ENCODE measurements at regions not wholly inside any gene's neighbourhood (a gene's known extent, or its start where the extent isn't known, plus 50 kb on each side); places are given as distances from the start of the nearest gene placed in this dataset.

- no peaks in the 10 kb centered on the region for H3F3A ChIP-seq (ENCODE audit: control insufficient read depth, insufficient read depth)
- H3K9me2 ChIP-seq (replicated peaks; ENCODE audit: control insufficient read depth, low read length) = no peaks in the 10 kb centered on the region
- no peak overlapping the region for H3K4me2 ChIP-seq (ENCODE audit: low read length)
- H3K9me3 ChIP-seq (ENCODE audit: control insufficient read depth, insufficient read depth, low read length) = peaks cover 4% of the 10 kb centered on the region
- no peaks in the 10 kb centered on the region for H3K4me1 ChIP-seq (ENCODE audit: control insufficient read depth, low read length)
- no peak overlapping the region for H3K27ac ChIP-seq (ENCODE audit: low read depth, low read length)
- H3K4me3 ChIP-seq (ENCODE audit: low read length) = no peak overlapping the region
- H3K27me3 ChIP-seq (ENCODE audit: control insufficient read depth, low read length) = peaks cover 6% of the 10 kb centered on the region
- no peaks in the 10 kb centered on the region for H3K36me3 ChIP-seq (ENCODE audit: control insufficient read depth, low read length)
- no peaks in the 10 kb centered on the region for H3K79me2 ChIP-seq (ENCODE audit: control insufficient read depth, low read length)
- TF ChIP-seq CTCF (IDR thresholded peaks at IDR 0.05; ENCODE audit: low read depth, low read length, poor library complexity, severe bottlenecking) = no peak
- no peak for TF ChIP-seq EZH2phosphoT487 (IDR thresholded peaks at IDR 0.05; ENCODE audit: borderline replicate concordance, low read length)
- H4K20me1 ChIP-seq (ENCODE audit: control insufficient read depth, insufficient read depth, low read depth, low read length) = no peaks in the 10 kb centered on the region
These were observed 268.7 kb downstream of the ZEB1 start for GRCh38 chr10:31587691-31588090.

GRCh38 chr10:31586723-31587638, 268.0 kb downstream of the ZEB1 start:
- Histone ChIP-seq H3K9me3 (ENCODE audit: control insufficient read depth, insufficient read depth, low read length) (peaks cover 1% of the 10 kb centered on the region), H3K4me2 (ENCODE audit: low read length) (no peak overlapping the region), H3K27ac (ENCODE audit: low read depth, low read length) (no peak overlapping the region), H3F3A (ENCODE audit: control insufficient read depth, insufficient read depth) (no peaks in the 10 kb centered on the region), H3K4me1 (ENCODE audit: control insufficient read depth, low read length) (no peaks in the 10 kb centered on the region), H3K4me3 (ENCODE audit: low read length) (no peak overlapping the region), H3K27me3 (ENCODE audit: control insufficient read depth, low read length) (no peaks in the 10 kb centered on the region), H4K20me1 (ENCODE audit: control insufficient read depth, insufficient read depth, low read depth, low read length) (no peaks in the 10 kb centered on the region), H3K9me2 (replicated peaks; ENCODE audit: control insufficient read depth, low read length) (no peaks in the 10 kb centered on the region), H3K36me3 (ENCODE audit: control insufficient read depth, low read length) (no peaks in the 10 kb centered on the region), H3K79me2 (ENCODE audit: control insufficient read depth, low read length) (no peaks in the 10 kb centered on the region)
- TF ChIP-seq EZH2phosphoT487 (IDR thresholded peaks at IDR 0.05; ENCODE audit: borderline replicate concordance, low read length) (no peak), CTCF (IDR thresholded peaks at IDR 0.05; ENCODE audit: low read depth, low read length, poor library complexity, severe bottlenecking) (no peak)

- H4K20me1 ChIP-seq (ENCODE audit: control insufficient read depth, insufficient read depth, low read depth, low read length) = no peaks in the 10 kb centered on the region
- H3K27ac ChIP-seq (ENCODE audit: low read depth, low read length) = no peak overlapping the region
- no peaks in the 10 kb centered on the region for H3K79me2 ChIP-seq (ENCODE audit: control insufficient read depth, low read length)
- TF ChIP-seq EZH2phosphoT487 (IDR thresholded peaks at IDR 0.05; ENCODE audit: borderline replicate concordance, low read length) (no peak), CTCF (IDR thresholded peaks at IDR 0.05; ENCODE audit: low read depth, low read length, poor library complexity, severe bottlenecking) (no peak)
- no peaks in the 10 kb centered on the region; the same call in 1 of the 2 replicates for H3K9me3 ChIP-seq (ENCODE audit: control insufficient read depth, insufficient read depth, low read length)
- no peaks in the 10 kb centered on the region for H3K27me3 ChIP-seq (ENCODE audit: control insufficient read depth, low read length)
- no peak overlapping the region for H3K4me2 ChIP-seq (ENCODE audit: low read length)
- H3F3A ChIP-seq (ENCODE audit: control insufficient read depth, insufficient read depth) = no peaks in the 10 kb centered on the region
- no peak overlapping the region for H3K4me3 ChIP-seq (ENCODE audit: low read length)
- H3K4me1 ChIP-seq (ENCODE audit: control insufficient read depth, low read length) = no peaks in the 10 kb centered on the region
- H3K36me3 ChIP-seq (ENCODE audit: control insufficient read depth, low read length) = no peaks in the 10 kb centered on the region
- no peaks in the 10 kb centered on the region for H3K9me2 ChIP-seq (replicated peaks; ENCODE audit: control insufficient read depth, low read length)
These were observed 265.9 kb downstream of the ZEB1 start for GRCh38 chr10:31584876-31585275.
